K562 (cell line): ENCODE measurements at regions not wholly inside any gene's neighbourhood (a gene's known extent, or its start where the extent isn't known, plus 50 kb on each side); places are given as distances from the start of the nearest gene placed in this dataset.

Experiments
- ATF7 ChIP-seq: fragments of 450-650 bp; IDR thresholded peaks from 2 replicates; pipeline ENCODE4 v1.7.1; 2014; ENCODE audit warnings: mild to moderate bottlenecking, moderate library complexity
- BRF1 ChIP-seq: IDR thresholded peaks from 3 replicates; pipeline ENCODE4 v1.6.1; 2011; ENCODE audit warnings: borderline replicate concordance, mild to moderate bottlenecking; ENCODE audit not compliant: insufficient read length; ENCODE audit errors: extremely low read depth
- CCNT2 ChIP-seq: IDR thresholded peaks from 2 replicates; pipeline ENCODE4 v1.6.1; 2011; ENCODE audit warnings: borderline replicate concordance, low read depth, mild to moderate bottlenecking, moderate library complexity, mixed read lengths, low read length; ENCODE audit not compliant: insufficient read length; ENCODE audit errors: extremely low read depth
- CHCHD3 ChIP-seq: fragments of 250-450 bp; sonication (Bioruptor Pico); IDR thresholded peaks from 2 replicates; pipeline ENCODE4 v2.1.2; 2022; ENCODE audit warnings: mild to moderate bottlenecking
- FIP1L1 ChIP-seq: fragments of 200-400 bp; formaldehyde crosslinking; IDR thresholded peaks from 2 replicates; pipeline ENCODE4 v1.6.1; 2018; ENCODE audit warnings: mild to moderate bottlenecking, low read depth, low read length; ENCODE audit not compliant: poor library complexity, severe bottlenecking
- GATAD2B ChIP-seq: fragments of 450-650 bp; IDR thresholded peaks from 2 replicates; pipeline ENCODE4 v1.6.1; 2017; ENCODE audit warnings: mild to moderate bottlenecking, borderline replicate concordance
- RAD21 ChIP-seq, 2 experiments: fragments of 250-450 bp in 1 of 2; fragments of 450-650 bp in 1 of 2; sonication (Bioruptor Pico) in 1 of 2; formaldehyde crosslinking in 1 of 2; IDR thresholded peaks in 1 of 2; conservative IDR thresholded peaks in 1 of 2; 2 replicates each; pipeline versions ENCODE4 v1.4.0 to v1.8.0; 2020 to 2022; ENCODE audit warnings: mild to moderate bottlenecking in 2 of 2, moderate library complexity in 1 of 2
- TAF1 ChIP-seq: IDR thresholded peaks from 2 replicates; pipeline ENCODE4 v1.6.1; 2011; ENCODE audit warnings: mild to moderate bottlenecking, low read length, moderate library complexity; ENCODE audit not compliant: insufficient read depth, control insufficient read depth, severe bottlenecking; ENCODE audit errors: extremely low read depth
- USF2 ChIP-seq: sonication (generic); formaldehyde crosslinking; IDR thresholded peaks from 2 replicates; pipeline ENCODE4 v1.5.0; 2020; ENCODE audit warnings: missing genetic modification reagents
- ZNF354B ChIP-seq: fragments of 250-450 bp; sonication (Bioruptor Pico); IDR thresholded peaks from 2 replicates; pipeline ENCODE4 v1.4.0; 2020
- ZNF644 ChIP-seq: fragments of 200-800 bp; sonication (Bioruptor generic); IDR thresholded peaks from 2 replicates; pipeline ENCODE4 v1.6.1; 2016; ENCODE audit warnings: low read depth, missing genetic modification characterization, missing compliant biosample characterization

GRCh38 chr5:173479711-173480110 lies 136.7 kb downstream of the BOD1 start:
- no peak for TF ChIP-seq ZNF354B (CRISPR knock-in tag)
- no peak for TF ChIP-seq USF2
- TF ChIP-seq FIP1L1: no peak
- no peak for TF ChIP-seq CCNT2
- TF ChIP-seq TAF1: no peak
- no peak for TF ChIP-seq ATF7
- no peak for TF ChIP-seq GATAD2B
- TF ChIP-seq RAD21 (CRISPR knock-in tag; conservative IDR thresholded peaks at IDR 0.05 in 1 of 2, IDR thresholded peaks at IDR 0.05 in 1 of 2): no peak
- no peak for TF ChIP-seq BRF1
- TF ChIP-seq ZNF644 (tag): no peak
- TF ChIP-seq CHCHD3 (CRISPR knock-in tag): no peak
